ENCODE measurements at regions not wholly inside any gene's neighbourhood (a gene's known extent, or its start where the extent isn't known, plus 50 kb on each side); places are given as distances from the start of the nearest gene placed in this dataset.

- DNase-seq (ENCODE audit: low spot score) = no peak
Measured at GRCh38 chr10:128281861-128282260, 155.6 kb upstream of the MKI67 start.

- no peak for DNase-seq (ENCODE audit: low spot score)
Measured at GRCh38 chr10:128286141-128286761, 160.0 kb upstream of the MKI67 start.

- no peak for DNase-seq (ENCODE audit: low spot score)
Measured at GRCh38 chr10:128286762-128287500, 160.7 kb upstream of the MKI67 start.

- DNase-seq (ENCODE audit: low spot score) = no peak
Measured at GRCh38 chr10:128287921-128288320, 161.7 kb upstream of the MKI67 start.

GRCh38 chr10:128289621-128290020, 163.4 kb upstream of the MKI67 start:
- no peak for DNase-seq (ENCODE audit: low spot score)

- no peak for DNase-seq (ENCODE audit: low spot score)
Measured at GRCh38 chr10:128295003-128295402, 168.8 kb upstream of the MKI67 start.

GRCh38 chr10:128296253-128297007, 170.2 kb upstream of the MKI67 start:
- no peak for DNase-seq (ENCODE audit: low spot score)

GRCh38 chr10:128297709-128298378, 171.6 kb upstream of the MKI67 start:
- DNase-seq (ENCODE audit: low spot score) = no peak

GRCh38 chr10:128298587-128298986, 172.4 kb upstream of the MKI67 start:
- DNase-seq (ENCODE audit: low spot score) = no peak

- no peak for DNase-seq (ENCODE audit: low spot score)
Measured at GRCh38 chr10:128300290-128300824, 174.1 kb upstream of the MKI67 start.

- DNase-seq (ENCODE audit: low spot score) = no peak
Measured at GRCh38 chr10:128301051-128301450, 174.8 kb upstream of the MKI67 start.

GRCh38 chr10:128302808-128303207, 176.6 kb upstream of the MKI67 start:
- DNase-seq (ENCODE audit: low spot score) = no peak

GRCh38 chr10:128304271-128304670, 178.0 kb upstream of the MKI67 start:
- DNase-seq (ENCODE audit: low spot score) = no peak

- no peak for DNase-seq (ENCODE audit: low spot score)
Measured at GRCh38 chr10:128305601-128306345, 179.6 kb upstream of the MKI67 start.

GRCh38 chr10:128306535-128306934, 180.3 kb upstream of the MKI67 start:
- no peak for DNase-seq (ENCODE audit: low spot score)

GRCh38 chr10:128306966-128307365, 180.7 kb upstream of the MKI67 start:
- DNase-seq (ENCODE audit: low spot score) = no peak

GRCh38 chr10:128307820-128308219, 181.6 kb upstream of the MKI67 start:
- DNase-seq (ENCODE audit: low spot score) = no peak

GRCh38 chr10:128310971-128311658, 184.9 kb upstream of the MKI67 start:
- no peak for DNase-seq (ENCODE audit: low spot score)

GRCh38 chr10:128312250-128312649, 186.0 kb upstream of the MKI67 start:
- DNase-seq (ENCODE audit: low spot score) = no peak

- DNase-seq (ENCODE audit: low spot score) = no peak
Measured at GRCh38 chr10:128314686-128315085, 188.5 kb upstream of the MKI67 start.
